SHP77 (cell line): ENCODE measurements at regions not wholly inside any gene's neighbourhood (a gene's known extent, or its start where the extent isn't known, plus 50 kb on each side); places are given as distances from the start of the nearest gene placed in this dataset.
"Not testable (repeated sequence)": the region's sequence is repeated elsewhere in the genome, so short reads cannot be mapped to it uniquely, and the experiment has no call there.

Source experiments
- DNase-seq, 2 experiments: peaks; one replicate each; lab custom pipeline; 2025; lab: John Stamatoyannopoulos, UW

GRCh38 chr9:88816141-88816540 is 175.1 kb upstream of the S1PR3 start:
- no peak for DNase-seq

- no peak for DNase-seq
Observed at GRCh38 chr9:88816591-88816990, 174.7 kb upstream of the S1PR3 start.

DNA sequence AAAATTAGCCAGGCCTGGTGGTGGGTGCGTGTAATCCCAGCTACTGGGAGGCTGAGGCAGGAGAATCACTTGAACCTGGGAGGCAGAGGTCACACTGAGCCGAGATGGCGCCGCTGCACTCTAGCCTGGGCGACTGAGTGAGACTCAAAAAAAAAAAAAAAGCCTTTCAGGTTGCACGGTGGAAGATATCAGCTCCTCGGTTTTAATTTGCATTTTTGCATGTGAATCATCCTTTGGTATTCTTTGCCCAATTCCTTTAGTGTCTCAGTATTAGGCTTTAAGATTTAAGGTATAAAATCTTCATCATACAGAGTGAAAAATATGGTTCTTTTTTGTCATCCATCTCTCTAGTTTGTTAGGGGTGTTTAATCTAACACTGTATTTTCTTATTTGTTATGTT is 173.6 kb upstream of the S1PR3 start:
- DNase-seq: no peak

DNA sequence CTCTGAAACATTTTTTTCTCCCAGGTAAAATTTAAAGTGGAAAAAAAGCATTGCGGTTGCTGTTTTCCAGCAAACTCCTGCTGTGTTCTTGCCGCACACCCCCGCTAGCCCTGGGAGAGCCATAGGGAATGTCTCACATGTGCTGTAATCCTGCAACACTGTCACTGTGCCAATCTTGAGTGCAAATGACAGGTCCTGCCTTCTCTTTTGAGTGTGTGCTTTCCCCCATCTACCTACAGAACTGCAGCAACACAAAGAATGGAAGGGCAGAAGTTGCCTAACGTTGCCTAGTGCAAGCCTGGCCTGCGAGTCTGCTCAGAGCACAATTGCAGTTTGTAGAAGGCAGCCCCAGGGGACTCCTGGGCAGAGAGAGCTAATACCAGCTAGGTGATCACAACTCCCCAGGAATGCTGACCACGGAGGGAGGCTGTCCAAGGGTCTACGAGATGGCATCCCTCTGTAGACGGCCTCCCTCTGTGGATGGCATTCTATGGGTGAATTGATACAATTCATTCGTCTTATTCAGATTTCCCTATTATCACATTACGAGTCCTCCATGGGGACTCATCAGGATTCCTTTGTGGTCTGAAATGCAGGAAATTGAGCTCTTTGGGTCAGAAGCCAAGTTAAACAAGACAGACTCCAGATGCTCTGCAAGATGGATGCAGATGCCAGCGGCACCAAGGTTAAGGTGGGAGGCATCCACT is 172.6 kb upstream of the S1PR3 start:
- no peak for DNase-seq

DNA sequence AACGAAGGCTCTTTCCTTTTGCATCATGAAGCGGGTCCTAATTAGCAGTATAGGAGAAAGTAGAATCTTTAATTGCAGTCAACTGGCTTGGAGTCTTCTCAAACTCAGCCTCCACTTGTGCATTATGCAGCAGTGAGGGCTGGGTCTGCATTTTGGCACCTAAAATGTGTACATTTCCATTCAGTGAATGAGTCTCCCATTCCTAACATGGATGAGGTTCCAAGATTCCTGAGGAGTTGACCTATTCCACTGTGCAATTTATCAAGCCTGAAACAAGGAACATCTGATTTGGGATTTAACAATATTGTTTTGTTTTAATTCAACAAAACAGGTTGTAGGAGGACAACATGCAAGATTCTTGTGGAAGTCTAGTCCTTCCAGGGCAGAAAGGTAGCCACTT is 171.8 kb upstream of the S1PR3 start:
- DNase-seq: no peak

DNA sequence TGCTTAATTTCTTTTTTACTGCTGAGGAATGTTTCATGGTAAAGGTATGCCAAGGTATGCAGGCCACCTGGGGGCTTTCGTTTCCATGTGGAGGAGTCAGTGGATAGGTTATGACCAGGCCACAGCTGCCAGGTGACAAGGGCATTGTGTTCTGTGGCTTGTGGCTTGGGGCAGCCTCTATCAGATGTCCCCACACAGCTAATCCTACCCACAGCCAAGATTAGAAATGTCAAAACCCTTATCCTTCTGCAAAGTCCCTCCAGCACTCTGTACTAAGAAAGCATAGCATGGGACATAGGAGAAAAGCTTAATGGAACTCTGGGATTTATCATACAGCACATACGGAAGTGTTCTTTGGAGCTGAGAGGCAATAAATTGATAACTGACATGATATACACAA is 171.2 kb upstream of the S1PR3 start:
- DNase-seq: no peak

GRCh38 chr9:88821033-88821745 is 170.1 kb upstream of the S1PR3 start:
- no peak for DNase-seq

DNA sequence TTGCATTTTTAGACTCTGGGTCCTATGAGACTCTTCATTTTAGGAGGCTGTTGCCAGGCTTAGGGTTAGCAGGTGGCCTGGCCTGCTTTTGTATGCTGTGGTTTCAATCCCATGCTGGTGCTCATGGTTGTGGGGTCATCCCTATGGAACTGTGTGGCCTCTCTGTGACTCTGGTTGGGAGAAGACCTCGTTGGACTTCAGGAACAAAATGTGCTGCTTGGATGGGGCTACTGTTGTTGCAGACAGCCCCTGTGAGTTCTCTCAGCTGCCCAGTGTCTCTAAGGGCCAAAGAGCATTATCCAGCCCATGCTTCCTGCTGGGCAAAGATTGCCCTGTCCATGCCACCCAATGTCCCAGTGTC is 169.5 kb upstream of the S1PR3 start:
- no peak for DNase-seq

- DNase-seq: no peak
Observed at GRCh38 chr9:88824711-88825110, 166.6 kb upstream of the S1PR3 start.

GRCh38 chr9:88826181-88826580 is 165.1 kb upstream of the S1PR3 start:
- DNase-seq: no peak

GRCh38 chr9:88826771-88827181 is 164.5 kb upstream of the S1PR3 start:
- no peak for DNase-seq

DNA sequence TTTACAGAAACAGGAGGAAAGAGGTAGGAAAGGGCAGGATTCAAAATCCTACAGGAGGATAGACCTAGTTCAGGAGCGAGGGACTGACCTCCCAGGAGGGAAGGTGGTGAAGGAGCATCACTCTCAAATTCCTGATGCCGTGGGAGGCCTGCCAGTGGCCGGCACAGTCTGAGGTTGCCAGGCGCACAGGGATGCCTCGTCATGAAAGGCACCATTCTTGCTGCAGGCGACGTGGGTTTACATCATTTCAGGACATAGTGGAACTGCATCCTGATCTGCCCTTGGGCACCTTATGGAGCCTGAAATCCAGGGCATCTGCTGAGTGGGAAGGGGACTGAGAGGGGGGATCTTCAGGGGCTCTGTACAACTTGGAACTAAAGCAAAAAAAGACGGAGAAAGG is 163.2 kb upstream of the S1PR3 start:
- DNase-seq: no peak

- DNase-seq: no peak
Observed at GRCh38 chr9:88828492-88828974, 162.7 kb upstream of the S1PR3 start.

DNA sequence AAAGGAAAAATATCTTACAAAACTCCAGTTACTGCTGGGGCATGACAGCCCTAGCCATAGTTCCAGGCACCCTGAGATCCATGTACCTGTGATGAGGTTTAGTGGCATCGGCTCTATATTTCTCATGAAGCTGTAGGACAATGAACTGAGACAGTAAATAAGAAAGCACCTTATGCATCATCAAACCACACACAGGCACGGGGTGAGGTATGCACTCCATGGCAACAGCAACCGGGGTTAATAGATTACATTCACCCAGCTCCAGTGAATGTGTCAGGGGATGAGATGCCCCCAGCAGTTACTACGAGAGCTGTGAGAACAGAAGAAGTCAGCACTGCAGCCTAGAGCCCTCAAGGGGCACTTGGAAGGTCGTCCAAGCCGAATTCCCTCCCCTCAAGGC is 162.0 kb upstream of the S1PR3 start:
- DNase-seq: no peak

GRCh38 chr9:88831713-88832407 is 159.4 kb upstream of the S1PR3 start:
- no peak for DNase-seq

DNA sequence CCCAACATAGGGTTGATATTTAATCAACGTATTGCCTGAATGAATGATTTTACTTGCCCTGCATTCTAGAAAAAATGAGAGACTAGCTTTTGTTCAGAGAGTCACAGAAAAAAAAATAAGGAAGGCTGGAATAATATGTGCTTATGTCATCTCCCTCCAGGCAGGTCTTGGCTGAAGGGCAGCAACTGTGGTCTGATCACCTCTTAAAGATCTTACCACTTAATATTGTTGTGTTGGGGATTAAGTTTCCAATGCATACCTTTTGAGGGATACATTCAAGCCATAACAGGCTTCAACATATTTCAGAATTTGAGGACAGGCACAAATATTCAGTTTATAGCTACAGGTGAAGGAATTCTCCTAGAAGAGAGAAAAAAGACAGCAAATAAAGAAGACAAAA is 157.3 kb upstream of the S1PR3 start:
- DNase-seq: no peak

DNA sequence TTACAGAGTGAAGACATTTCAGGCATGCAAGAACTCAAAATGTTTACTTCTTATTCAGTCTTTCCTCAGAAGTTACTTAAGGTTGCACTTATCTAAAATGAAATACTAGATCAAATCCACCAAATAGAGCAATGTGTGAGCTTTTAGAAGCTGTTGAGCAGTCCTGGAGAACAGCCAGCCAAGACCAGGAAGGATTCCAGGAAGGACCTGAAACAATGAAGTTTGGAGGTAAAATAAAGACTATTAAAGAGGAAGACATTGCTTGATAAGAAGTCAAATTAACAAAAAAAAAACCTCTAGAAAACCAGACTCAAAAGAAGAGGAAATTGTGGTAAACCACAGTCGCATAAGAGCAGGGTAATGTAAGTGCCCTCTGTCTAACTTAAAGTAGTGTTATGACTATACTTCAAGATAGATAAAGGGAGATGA is 156.2 kb upstream of the S1PR3 start:
- no peak for DNase-seq

DNA sequence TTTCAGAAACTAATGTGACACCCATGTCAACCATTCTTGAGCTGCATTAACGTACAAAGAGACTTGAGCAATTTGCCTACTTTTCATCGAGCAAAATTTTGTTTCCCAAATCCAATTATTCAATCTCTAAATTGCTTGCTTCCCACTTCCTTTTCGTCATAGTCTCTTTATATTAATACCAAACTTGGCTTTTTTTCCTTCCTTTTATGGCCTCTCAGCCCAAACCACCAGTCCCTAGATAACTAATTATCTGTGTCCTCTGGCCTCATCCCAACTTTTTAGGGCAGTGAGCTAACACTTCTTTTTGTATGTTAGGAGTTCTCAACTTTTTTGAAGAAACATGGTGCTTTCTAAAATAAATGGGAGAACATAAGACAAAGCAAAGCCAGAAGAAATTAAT is 155.5 kb upstream of the S1PR3 start:
- no peak for DNase-seq

DNA sequence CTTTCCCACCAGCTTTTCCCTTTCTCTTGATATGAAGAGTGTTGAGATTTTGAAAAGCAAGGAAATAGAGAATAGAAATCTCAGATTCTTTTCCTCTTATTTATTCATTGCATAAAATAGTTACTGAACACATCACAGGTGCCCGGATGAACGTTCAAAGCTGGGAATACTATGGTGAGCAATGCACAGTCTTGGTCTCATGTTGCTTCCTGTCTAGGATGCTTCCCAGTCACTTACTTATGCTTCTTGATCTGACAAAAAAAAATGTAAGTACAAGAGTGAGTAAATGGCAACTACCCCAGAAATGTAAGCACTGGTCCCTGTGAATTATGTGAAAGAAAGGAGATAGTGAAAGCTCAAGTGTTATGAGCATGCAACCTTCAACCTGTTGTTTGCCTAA is 153.5 kb upstream of the S1PR3 start:
- no peak for DNase-seq

DNA sequence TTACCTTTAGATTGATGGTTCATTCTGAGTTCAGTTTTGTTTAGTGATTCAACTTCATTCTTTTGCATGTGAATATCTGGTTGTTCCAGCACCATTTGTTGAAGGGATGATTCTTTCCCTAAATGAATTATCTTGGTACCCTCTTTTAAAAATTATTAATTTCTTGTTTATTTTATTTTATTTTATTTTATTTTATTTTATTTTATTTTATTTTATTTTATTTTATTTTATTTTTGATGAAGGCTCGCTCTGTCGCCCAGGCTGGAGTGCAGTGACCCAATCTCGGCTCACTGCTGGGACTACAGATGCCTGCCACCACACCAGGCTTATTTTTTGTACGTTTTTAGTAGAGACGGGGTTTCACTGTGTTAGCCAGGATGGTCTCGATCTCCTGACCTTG is 141.4 kb upstream of the S1PR3 start:
- DNase-seq: not testable (repeated sequence)

GRCh38 chr9:88852794-88853193 is 138.5 kb upstream of the S1PR3 start:
- no peak for DNase-seq

DNA sequence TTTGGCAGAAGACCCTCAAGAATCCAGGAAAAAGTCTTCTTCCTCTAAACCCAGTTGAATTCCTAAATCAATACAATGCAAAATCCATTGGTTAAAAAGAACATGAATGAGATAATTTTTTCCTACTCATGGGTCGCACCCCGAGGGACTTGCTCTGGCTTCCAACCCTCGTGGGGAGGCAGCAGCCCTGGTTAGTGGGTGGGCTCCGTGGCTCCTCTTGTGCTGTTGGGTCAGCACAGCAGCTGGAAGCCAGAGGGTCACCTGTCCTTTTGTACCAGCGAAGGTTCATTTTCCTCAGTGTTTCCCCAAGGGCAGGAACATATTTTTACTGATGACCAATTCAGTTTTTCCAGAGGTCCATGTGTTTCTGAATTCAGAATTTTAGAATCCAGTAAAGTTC is 120.6 kb upstream of the S1PR3 start:
- no peak for DNase-seq

GRCh38 chr9:88871669-88872068 is 119.6 kb upstream of the S1PR3 start:
- DNase-seq: no peak
